ENCODE measurements at regions not wholly inside any gene's neighbourhood (a gene's known extent, or its start where the extent isn't known, plus 50 kb on each side); places are given as distances from the start of the nearest gene placed in this dataset.

- TF ChIP-seq EP300 (IDR thresholded peaks at IDR 0.05) (no peak), CTCF (IDR thresholded peaks at IDR 0.05) (no peak), POLR2A (IDR thresholded peaks at IDR 0.05; ENCODE audit: low read depth) (no peak)
Observed at GRCh38 chr4:123235431-123235830, 161.2 kb upstream of the SPRY1 start.

Measured in esophagus muscularis mucosa (tissue), 4 donors.